NCI-H2227 (cell line): ENCODE measurements at regions not wholly inside any gene's neighbourhood (a gene's known extent, or its start where the extent isn't known, plus 50 kb on each side); places are given as distances from the start of the nearest gene placed in this dataset.
A peak's percentile ranks its signal among the peaks of the same experiment; 100 is the strongest.

ENCODE experiments used
- DNase-seq: peaks from one replicate; lab custom pipeline; 2025; ENCODE audit not compliant: unreplicated experiment; lab: John Stamatoyannopoulos, UW

GRCh38 chr13:107586216-107586615 is 629.1 kb downstream of the LIG4 start:
- DNase-seq = no peak

GRCh38 chr13:107585469-107586180 is 629.7 kb downstream of the LIG4 start:
- peak; percentile 21 for DNase-seq

- DNase-seq = no peak
These were observed 633.2 kb downstream of the LIG4 start for GRCh38 chr13:107582171-107582570.

GRCh38 chr13:107580741-107581412 is 634.5 kb downstream of the LIG4 start:
- no peak for DNase-seq

- no peak for DNase-seq
These were observed 638.9 kb downstream of the LIG4 start for GRCh38 chr13:107576430-107576829.

GRCh38 chr13:107574517-107575210 is 640.7 kb downstream of the LIG4 start:
- DNase-seq = no peak

GRCh38 chr13:107573184-107573583 is 642.2 kb downstream of the LIG4 start:
- no peak for DNase-seq

GRCh38 chr13:107572156-107572555 is 643.2 kb downstream of the LIG4 start:
- DNase-seq = no peak

- DNase-seq = no peak
These were observed 647.2 kb downstream of the LIG4 start for GRCh38 chr13:107568181-107568580.

GRCh38 chr13:107563099-107563925 is 652.0 kb downstream of the LIG4 start:
- no peak for DNase-seq

GRCh38 chr13:107562203-107562602 is 653.1 kb downstream of the LIG4 start:
- no peak for DNase-seq

- no peak for DNase-seq
These were observed 660.9 kb downstream of the LIG4 start for GRCh38 chr13:107554460-107554859.

- DNase-seq = no peak
These were observed 661.5 kb downstream of the LIG4 start for GRCh38 chr13:107553838-107554237.

GRCh38 chr13:107551521-107551920 is 663.8 kb downstream of the LIG4 start:
- no peak for DNase-seq

GRCh38 chr13:107548338-107548737 is 667.0 kb downstream of the LIG4 start:
- DNase-seq = no peak

GRCh38 chr13:107545946-107546502 is 669.3 kb downstream of the LIG4 start:
- DNase-seq = peak; percentile 58

GRCh38 chr13:107534548-107534947 is 680.8 kb downstream of the LIG4 start:
- peak; percentile 30 for DNase-seq

GRCh38 chr13:107531816-107532215 is 683.5 kb downstream of the LIG4 start:
- DNase-seq = no peak

GRCh38 chr13:107531180-107531579 is 684.2 kb downstream of the LIG4 start:
- no peak for DNase-seq

GRCh38 chr13:107529035-107529434 is 686.3 kb downstream of the LIG4 start:
- DNase-seq = no peak

GRCh38 chr13:107518780-107519179 is 696.6 kb downstream of the LIG4 start:
- DNase-seq = no peak
